ENCODE measurements at regions not wholly inside any gene's neighbourhood (a gene's known extent, or its start where the extent isn't known, plus 50 kb on each side); places are given as distances from the start of the nearest gene placed in this dataset.
"Not testable (repeated sequence)": the region's sequence is repeated elsewhere in the genome, so short reads cannot be mapped to it uniquely, and the experiment has no call there.

DNA sequence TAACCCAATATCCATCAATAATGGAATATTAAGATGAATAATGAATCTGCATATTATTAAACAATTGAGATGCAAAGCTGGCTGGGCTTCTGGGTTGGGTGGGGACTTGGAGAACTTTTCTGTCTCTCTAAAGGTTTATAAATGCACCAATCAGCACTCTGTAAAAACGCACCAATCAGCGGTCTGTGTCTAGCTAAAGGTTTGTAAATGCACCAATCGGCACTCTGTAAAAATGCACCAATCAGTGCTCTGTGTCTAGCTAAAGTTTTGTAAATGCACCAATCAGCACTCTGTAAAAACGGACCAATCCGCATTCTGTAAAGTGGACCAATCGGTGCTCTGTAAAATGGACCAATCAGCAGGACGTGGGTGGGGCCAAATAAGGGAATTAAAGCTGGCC lies 1296.3 kb upstream of the PCDH20 start:
- TF ChIP-seq, protein P1, sequence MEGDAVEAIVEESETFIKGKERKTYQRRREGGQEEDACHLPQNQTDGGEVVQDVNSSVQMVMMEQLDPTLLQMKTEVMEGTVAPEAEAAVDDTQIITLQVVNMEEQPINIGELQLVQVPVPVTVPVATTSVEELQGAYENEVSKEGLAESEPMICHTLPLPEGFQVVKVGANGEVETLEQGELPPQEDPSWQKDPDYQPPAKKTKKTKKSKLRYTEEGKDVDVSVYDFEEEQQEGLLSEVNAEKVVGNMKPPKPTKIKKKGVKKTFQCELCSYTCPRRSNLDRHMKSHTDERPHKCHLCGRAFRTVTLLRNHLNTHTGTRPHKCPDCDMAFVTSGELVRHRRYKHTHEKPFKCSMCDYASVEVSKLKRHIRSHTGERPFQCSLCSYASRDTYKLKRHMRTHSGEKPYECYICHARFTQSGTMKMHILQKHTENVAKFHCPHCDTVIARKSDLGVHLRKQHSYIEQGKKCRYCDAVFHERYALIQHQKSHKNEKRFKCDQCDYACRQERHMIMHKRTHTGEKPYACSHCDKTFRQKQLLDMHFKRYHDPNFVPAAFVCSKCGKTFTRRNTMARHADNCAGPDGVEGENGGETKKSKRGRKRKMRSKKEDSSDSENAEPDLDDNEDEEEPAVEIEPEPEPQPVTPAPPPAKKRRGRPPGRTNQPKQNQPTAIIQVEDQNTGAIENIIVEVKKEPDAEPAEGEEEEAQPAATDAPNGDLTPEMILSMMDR (IDR thresholded peaks at IDR 0.05): not testable (repeated sequence)
- not testable (repeated sequence) for TF ChIP-seq ZFX (IDR thresholded peaks at IDR 0.05; ENCODE audit: borderline replicate concordance)

Data from 22Rv1 (cell line).